Keratinocyte (primary cell): ENCODE measurements at regions not wholly inside any gene's neighbourhood (a gene's known extent, or its start where the extent isn't known, plus 50 kb on each side); places are given as distances from the start of the nearest gene placed in this dataset.

ENCODE experiments used
- CTCF ChIP-seq, 3 experiments: IDR thresholded peaks in 1 of 3; conservative IDR thresholded peaks in 1 of 3; optimal IDR thresholded peaks in 1 of 3; 2 replicates in 2 of 3; 3 replicates in 1 of 3; pipeline versions ENCODE3 to v1.5.1; 2011; ENCODE audit warnings: low read length in 3 of 3, mild to moderate bottlenecking in 3 of 3, moderate library complexity in 2 of 3, control low read depth in 1 of 3, inconsistent platforms in 1 of 3; ENCODE audit not compliant: insufficient read depth in 2 of 3; ENCODE audit errors: extremely low read depth in 1 of 3
- EZH2 ChIP-seq: IDR thresholded peaks from one replicate; pipeline ENCODE4 v1.6.1; 2012; ENCODE audit warnings: inconsistent platforms, mild to moderate bottlenecking, low read length, moderate library complexity

- TF ChIP-seq CTCF (optimal IDR thresholded peaks at IDR 0.05 in 1 of 3, IDR thresholded peaks at IDR 0.05 in 1 of 3, conservative IDR thresholded peaks at IDR 0.05 in 1 of 3; ENCODE audit: extremely low read depth in 1 of 3, insufficient read depth in 2 of 3, low read length in 3 of 3) (no peak), EZH2 (no peak)
Measured at GRCh38 chr14:98903371-98903770, 368.6 kb downstream of the BCL11B start.
